HG03025 (cell line): ENCODE measurements at regions not wholly inside any gene's neighbourhood (a gene's known extent, or its start where the extent isn't known, plus 50 kb on each side); places are given as distances from the start of the nearest gene placed in this dataset.
A peak's percentile ranks its signal among the peaks of the same experiment; 100 is the strongest.

Experiments used
- ATAC-seq: cut with Tn5 transposase; IDR thresholded peaks from one replicate; pipeline ENCODE4 v1.9.1; 2021; ENCODE audit warnings: mild to moderate bottlenecking, moderate library complexity; ENCODE audit not compliant: unreplicated experiment, low FRiP score

DNA sequence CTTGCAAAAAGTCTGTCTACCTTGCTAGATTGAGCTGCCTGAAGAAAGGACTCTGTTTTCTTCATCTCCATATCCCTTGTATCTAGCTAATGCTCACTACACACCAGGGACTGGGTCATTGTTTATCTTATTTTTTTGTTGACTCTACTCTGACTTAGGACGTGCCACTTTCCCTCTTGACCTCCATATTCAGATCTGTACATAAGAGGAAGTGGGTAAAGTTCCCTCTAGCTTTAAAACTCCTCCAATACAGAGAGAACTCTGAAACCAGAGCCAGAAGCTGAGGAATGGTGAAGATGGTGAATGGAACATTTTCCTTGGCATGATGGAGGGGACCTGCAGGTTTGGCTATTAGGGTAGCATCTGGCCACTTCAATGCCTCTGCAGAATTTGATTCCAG, 2026.1 kb upstream of the TENM3 start:
- ATAC-seq: no peak

DNA sequence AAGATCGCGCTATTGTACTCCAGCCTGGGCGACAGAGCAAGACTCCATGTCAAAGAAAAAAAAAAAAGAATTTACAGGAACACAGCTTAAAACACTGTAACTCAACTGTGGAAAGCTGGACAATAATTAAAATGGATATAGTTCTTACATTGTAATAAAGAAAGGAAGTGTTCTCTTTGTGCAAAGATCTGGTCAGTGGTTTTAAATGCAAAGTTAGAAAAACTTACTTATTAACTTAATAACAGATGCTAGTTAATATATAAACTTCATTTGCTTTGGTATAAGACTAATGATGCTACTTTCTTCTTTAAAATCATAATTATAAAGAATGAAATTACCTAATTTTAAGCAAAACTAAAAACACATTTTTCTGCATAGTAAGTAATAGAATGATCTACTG, 2024.1 kb upstream of the TENM3 start:
- ATAC-seq: no peak

DNA sequence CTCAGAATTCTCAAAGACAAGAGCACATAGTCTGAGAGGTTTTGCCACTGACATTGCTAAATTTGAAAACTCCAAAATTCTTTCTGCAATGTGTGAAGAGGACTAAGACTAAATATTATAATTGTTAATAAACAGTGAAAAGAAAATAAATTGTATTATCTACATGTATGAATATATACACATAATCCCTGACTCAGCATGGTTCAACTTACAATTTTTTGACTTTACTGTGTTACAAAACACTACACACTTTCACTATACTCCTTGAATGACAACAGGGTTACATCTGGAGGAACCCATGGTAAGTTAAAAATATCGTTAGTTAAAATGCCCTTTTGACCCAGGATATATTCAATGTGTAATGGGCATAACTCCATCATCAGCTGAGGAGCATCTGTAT, 2017.2 kb upstream of the TENM3 start:
- no peak for ATAC-seq

DNA sequence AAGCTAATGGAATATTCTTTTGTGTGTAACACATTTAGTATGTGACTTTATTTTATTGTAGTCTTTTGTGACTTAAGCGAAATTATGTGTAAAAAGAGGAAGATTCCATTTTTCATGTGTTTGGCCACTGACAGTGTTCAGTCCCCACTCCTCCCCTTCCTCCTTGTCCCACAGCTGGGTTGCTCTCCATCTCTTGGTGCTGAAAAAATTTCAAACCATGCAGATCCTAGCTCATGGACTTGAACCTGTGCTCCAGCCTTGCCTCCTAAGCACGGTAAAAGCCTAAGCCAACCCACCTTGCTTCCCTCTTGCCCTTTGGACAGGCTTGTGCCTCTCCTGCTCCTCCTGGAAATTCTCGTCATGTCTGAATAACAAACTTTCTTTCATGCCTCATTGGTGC, 2008.5 kb upstream of the TENM3 start:
- ATAC-seq: no peak

DNA sequence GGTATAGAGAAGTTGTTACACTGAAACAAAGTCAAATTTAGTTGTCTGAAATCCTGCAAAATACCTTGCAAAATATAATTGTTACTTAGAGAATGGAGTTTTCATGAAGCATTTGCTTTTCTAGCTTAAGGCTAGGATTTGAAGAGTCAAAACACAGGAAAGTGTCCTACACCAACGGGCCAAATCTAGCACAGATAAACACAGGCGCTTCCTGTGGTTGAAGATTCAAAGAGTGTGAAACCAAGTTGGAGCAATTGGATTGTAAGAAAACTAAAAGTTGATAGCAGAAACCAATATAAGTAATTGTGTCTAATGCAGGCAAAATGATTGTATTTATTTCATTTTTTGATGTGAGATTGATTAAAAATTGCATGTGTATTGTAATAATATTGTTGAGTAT, 2002.5 kb upstream of the TENM3 start:
- no peak for ATAC-seq

DNA sequence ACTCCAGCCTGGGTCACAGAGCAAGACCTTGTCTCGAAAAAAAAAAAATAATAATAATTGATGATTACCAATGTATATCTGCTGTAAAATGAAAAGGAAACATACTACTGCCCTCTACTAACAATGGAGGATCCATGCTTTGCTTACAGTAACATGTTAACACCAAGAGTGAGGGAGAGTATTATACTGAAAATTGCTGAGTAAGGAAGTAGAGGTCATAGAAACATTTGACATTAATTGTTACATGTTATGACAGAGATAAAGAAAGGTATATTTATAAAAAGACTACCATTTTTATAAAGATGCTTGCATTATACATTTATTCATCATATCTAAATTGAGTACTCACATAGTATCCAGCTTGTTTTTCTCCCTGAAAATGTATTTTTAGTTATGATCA, 1989.8 kb upstream of the TENM3 start:
- no peak for ATAC-seq

DNA sequence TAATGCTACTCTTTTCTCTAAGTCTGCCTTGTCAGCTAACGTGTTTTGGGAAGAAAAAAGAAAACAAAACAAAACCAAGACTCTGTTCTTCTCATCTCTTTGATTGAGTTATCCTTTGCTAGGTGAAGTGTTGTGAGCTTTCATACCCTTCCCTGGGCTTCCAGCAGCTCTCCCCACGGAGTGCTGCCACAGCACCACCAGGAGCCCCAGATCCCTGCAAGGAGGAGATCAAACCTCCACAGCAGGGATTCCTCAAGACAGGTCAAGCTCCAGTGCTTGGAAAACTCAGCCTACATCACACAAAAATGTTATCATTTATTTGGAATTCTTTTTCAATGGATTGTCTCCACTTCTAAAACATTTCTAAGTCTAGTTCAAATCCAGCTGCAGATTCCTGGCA, 1981.9 kb upstream of the TENM3 start:
- no peak for ATAC-seq

DNA sequence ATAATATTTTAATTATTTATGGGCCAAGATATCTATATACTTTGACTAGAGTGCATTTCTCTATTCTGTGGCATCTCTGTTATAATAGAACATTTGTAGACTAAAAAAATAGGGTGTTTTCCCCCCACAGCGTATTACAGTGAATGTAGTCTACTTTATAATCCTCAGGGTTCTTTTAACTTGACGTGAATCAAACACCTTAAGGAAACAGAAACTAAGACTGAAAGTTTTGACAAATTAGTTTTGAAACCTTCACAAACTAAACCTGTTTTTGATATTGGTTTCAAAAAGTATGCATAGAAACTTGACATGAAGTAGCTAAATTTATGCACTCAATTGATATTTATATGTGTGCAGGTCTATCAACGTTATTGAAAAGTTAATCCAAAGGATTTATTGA, 1963.1 kb upstream of the TENM3 start:
- peak; percentile 86 for ATAC-seq

DNA sequence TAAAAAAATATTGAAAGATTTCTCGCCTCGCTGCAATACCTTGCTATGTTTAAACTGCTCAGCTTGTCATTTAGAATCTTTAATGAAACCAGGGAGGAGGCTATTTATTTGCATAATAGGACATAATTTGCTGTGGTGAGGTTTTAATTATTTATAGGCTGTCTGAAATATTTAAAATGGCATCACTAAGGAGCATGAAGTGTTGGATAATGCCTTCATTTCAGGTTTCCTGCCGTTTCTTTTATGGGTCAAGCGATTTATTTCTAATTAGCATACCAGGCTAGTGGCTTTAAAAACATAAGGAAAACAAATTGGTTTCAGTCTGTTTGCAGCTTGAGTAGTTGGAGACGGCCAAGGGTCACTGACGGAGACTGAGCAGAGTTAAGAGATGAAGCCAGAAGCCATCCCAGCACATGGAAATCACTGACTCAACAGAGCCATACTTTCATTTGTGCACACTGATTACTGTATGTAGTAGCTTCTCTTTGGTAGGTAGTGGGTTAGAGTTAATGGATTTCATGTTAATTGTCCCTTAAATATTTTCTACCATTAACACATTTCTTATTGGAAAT, 1962.4 kb upstream of the TENM3 start:
- no peak for ATAC-seq

DNA sequence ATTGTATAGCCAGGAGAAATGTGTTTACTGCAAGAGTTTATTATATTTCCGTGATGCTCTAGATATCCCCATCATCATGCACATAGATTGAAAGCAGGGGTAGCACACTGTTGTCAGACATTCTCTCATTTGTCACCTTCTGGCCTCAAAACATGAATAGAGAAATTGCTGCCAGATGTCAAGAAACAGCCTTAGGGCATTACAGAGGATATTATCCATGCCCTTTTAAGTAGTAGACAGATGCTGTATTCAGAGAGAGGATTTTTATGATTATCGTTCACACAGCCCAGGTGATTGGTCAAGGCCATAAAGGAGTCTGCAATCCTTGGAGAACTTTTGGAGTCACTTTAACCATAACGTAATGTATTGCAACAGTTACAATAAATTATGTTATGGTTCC, 1961.5 kb upstream of the TENM3 start:
- no peak for ATAC-seq

DNA sequence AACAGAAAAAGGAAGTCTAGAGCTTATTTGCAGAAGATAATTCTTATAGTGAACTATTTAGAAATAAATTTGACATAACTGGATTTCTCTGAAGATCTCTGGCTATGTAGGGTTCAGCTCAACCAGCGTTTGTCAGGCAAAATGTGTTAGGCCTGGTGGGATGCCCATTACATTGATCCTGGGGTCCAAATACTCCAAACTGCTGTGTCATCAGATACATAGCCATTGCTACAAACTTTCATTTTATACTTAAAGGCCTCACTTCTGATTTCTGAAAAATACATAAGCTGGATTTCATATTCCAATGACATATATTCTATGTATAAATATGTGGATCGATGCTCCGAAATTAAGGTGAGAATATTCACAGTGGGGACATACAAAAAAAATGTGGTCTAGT, 1958.9 kb upstream of the TENM3 start:
- ATAC-seq: no peak

DNA sequence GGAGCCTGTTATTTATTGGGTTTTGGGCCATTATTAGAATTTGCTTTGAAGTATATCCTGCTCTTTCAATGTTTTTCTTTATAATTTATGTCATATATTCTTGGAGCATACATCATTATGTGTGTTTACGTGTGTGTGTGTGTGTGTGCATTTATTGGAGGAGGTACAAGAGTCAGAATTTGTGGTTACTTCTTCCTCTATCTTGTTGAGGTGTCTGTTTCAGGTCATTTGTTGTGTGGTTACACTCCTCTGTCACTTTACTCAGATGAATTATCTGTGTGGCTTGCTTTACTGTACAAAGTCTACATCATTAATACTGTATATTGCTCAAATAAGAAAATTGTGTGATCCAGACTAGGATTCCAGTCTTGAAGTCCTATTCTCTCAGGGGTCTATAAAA, 1957.4 kb upstream of the TENM3 start:
- ATAC-seq: no peak

DNA sequence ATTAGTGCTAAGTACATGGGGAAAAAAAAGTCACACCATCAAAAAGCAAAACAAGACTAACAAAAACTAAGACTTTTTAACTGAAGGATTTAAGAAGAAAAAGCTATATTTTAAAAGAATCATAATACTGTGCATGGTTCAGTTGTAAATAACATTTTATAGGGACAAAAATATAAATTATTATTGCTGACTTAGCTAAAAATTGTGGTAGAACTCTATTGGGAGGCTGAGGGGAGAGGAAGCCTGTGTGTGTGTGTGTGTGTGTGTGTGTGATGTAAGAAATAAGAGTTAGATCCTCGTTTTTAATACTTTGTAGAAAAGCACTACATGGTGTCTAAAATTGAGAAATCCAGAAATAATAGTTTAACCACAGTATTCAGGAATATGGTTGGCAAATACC, 1950.9 kb upstream of the TENM3 start:
- no peak for ATAC-seq

DNA sequence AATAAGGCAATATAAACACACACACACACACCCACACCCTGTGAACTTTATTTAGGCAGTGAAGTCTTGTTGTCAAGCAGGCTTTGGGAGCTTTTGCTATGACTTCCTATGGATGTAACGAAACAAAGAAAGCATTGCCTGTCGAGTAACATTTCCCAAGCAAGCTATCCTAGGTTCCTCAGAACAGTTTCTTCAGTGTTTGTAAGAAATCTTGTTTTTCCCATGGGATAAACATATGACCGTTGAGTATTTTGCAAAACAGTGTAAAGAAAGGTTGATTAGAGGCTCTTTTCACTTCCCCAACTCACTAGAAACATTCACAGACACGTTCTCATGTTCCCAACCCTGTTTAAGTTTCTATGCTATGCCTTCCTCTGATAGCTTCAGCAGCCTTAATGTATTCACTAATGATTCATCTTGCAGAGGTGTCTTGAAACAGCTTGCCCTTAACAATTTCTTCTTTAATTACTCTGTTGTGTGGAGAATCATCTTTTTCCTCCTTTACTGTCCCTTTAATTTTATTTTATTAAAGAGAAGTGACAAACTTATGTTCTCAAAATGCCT, 1947.1 kb upstream of the TENM3 start:
- ATAC-seq: no peak

DNA sequence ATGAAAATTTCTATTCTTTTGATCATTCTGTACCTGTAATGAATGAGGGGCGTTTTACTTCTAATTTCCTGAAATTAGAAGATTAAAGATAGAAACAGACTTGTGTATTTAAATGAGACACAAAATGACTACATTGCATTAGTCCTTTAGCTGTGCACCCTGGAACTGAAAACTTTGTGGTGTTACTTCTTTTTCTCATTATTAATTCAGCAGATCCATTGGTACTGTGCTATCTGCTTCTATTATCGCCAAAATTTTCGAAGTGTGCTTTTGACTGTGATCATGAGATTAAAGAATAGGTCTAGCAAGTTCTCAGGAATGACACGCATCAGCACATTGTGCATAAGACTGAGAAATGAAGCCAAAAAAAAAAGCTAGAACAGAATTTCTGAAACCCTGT, 1938.9 kb upstream of the TENM3 start:
- ATAC-seq: peak; percentile 63

DNA sequence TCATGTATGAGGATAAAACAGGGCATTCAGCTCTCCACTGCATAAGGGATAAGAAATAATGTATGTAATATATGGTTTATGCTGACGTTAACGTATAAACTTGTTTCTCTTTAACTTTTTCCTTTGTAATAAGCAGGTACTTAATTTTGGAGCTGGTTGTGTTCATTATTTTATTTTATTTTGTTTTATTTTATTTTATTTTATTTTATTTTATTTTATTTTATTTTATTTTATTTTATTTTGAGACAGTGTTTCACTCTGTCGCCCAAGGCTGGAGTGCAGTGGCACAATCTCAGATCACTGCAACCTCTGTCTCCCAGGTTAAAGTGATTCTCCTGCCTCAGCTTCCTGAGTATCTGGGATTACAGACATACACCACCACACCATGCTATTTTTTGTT, 1932.6 kb upstream of the TENM3 start:
- ATAC-seq: no peak

DNA sequence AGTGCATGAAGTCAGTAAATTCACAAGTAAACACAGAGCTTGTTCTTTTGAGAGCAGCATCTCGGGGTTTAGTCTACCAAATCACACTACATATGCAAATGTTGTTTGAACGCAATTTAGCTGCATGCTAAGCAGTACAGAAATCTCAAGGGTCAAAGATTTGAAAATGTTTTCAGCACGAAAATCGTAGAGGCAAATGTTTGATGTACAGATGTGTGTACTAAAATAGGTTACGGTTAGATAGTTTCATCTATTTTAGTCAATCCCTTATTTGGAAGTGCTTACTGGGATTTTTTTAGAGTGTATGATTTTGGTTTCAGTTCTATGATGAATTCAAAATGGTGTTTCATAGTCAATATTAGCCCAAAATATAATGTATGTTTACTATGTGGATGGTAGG, 1928.2 kb upstream of the TENM3 start:
- ATAC-seq: no peak

DNA sequence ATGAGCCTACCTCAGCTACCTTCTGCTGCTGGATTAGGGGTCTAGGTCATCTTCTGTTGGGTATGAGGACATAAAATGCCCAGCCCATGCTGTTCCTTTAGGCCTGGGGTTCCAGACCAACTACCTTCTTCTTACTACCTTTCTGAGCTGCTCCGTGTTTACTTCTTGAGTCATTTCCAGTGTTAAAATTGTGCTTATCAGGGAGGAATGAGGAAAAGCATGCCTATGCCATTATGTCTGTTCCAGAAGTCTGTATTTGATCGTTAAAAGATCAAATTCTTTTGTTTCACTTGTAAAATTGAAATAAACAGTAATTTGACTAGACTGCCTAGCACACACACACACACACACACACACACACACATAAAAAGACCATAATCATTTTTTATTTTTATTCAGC, 1912.7 kb upstream of the TENM3 start:
- no peak for ATAC-seq

DNA sequence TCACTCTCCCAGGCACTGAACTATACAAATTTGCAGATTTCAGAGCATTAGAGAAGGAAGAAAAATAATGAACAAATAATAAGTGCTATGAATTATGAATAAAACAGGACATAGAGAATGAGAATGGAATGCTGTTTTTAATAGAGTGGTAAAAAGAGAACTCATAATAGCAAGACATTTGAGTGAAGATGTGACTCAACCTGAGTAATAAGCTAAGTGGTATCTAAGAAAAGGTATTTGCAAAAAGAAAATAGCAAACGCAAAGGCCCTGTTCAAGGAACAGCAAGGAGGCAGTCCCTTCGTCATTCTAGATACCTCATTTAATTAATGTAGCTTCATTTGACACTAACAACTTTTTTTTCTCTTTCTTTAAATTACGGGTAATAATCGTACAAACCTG, 1910.0 kb upstream of the TENM3 start:
- ATAC-seq: no peak

DNA sequence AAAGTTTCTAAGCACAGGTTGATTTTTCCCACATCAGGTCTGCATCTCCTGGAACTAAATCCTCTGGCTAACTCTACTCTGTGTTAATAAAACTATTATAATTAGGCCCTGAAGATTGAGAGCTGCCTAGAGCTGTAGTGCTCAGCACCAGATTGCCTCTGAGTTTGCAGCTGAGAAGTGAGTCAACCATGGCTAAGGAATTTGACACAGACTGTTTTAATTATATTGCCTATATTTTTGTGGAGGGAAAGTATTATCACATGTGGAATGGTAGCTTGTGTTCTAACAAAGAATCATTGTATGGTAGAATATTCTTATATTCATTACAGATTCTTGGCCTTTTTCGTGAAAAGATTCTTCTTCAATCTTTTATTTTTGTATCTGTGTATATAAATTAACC, 1907.6 kb upstream of the TENM3 start:
- ATAC-seq: no peak

DNA sequence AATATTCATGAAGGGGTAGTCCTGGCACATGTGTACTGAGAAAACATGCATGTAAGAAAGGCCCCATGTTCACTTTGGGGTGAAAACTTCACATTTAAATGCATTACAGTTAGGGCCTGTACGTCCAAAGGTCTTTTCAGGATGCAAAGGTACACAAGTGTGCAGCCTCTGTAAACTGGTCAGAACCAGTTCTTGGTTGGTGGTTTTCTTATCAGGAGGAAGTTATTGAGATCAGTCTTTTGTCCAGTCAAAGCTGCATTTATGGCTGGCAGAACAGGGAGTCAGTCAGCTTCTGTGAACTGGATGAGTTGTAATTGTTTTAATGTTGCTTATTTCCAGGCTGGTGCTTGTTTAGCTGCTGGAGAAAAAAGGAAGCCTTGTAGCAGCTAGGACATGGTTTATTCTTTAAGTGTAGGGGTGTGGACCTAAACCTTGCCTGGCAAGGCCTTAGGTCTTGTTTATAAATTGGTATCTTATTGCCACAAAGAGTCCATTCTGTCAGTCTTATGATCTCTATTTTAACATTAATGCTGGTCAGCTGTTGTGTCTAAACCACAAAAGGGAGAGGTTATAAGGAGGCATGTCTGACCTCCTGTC, 1906.6 kb upstream of the TENM3 start:
- ATAC-seq: no peak

DNA sequence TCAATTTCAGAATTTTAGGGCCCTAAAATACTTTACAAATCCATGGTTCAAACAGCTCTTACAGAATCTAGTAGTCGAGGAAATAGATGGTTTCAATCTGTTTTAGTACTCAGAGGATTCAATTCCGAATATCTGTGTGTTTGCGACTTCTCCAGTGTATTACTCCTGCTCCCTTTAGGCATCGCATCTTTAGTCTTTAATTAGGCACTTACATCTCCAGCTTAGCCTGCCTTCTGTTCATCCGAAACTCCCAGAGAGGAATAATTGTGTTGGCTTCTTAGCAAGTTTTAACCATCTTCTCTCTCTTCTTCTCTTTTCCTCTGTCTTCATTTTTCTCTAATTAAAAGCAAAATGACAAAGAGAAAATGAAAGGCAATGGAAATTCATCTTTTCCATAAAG, 1901.3 kb upstream of the TENM3 start:
- no peak for ATAC-seq

DNA sequence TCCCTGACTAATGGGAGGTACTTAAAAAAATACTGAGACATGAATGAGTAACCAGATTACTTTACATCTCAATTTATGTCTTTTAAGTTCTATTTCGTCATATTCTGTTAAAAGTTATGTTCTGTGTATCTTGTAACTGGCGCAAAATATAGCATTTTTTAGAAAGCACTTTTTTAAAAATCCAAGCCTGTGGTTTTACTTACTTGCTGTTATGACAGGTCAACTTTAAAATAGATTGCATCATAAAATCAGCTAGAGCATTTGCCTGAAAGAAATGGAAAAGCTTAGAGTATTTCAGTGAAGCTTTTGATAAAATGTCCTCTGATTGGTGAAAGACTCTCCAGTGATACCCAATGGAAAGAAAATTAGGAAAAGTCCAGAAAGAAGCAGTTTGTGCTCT, 1892.3 kb upstream of the TENM3 start:
- no peak for ATAC-seq
